Lower leg skin (tissue), 3 donors: ENCODE measurements at regions not wholly inside any gene's neighbourhood (a gene's known extent, or its start where the extent isn't known, plus 50 kb on each side); places are given as distances from the start of the nearest gene placed in this dataset.

Source experiments
- CTCF ChIP-seq, 3 donors: fragments of 450-650 bp; IDR thresholded peaks; one replicate each; pipeline ENCODE4 v1.5.1; 2016; ENCODE audit warnings: antibody characterized with exemption in 3 of 3, mild to moderate bottlenecking in 3 of 3, moderate library complexity in 2 of 3
- POLR2A ChIP-seq, 2 donors: fragments of 450-650 bp; IDR thresholded peaks; one replicate each; pipeline ENCODE4 v1.6.1; 2016 to 2017; ENCODE audit warnings: antibody characterized with exemption in 2 of 2, mild to moderate bottlenecking in 1 of 2, moderate library complexity in 1 of 2

- TF ChIP-seq CTCF (IDR thresholded peaks at IDR 0.05) = no peak
- no peak for TF ChIP-seq POLR2A (IDR thresholded peaks at IDR 0.05)
These were observed 162.9 kb downstream of the MBL2 start for GRCh38 chr10:52609626-52610240.
